ENCODE measurements at regions not wholly inside any gene's neighbourhood (a gene's known extent, or its start where the extent isn't known, plus 50 kb on each side); places are given as distances from the start of the nearest gene placed in this dataset.

DNA sequence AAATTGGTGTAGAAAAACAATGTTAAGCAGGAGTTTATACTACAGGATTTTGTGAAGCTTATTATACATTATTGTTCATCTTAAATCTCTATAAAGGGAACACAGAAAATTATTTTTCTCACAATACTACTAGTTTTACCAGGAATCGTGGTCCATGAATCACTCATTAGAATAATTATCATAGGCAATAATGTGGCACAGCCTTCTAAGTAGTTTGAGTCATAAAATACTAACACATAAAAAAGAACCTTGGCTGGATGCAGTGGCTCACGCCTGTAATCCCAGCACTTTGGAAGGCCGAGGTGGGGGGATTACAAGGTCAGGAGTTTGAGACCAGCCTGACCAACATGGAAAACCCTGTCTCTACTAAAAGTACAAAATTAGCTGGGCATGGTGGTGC, 393.1 kb upstream of the ZNF717 start:
- H3K27me3 ChIP-seq, result no peaks in the 10 kb centered on the region
- ATAC-seq (no peak), DNase-seq (no peak)
- H3K4me1 ChIP-seq, result no peaks in the 10 kb centered on the region
- intact Hi-C loops (cut with DNase I), result no loop called here
- H3K27ac ChIP-seq, result no peak overlapping the region
- no peaks in the 10 kb centered on the region for H3K36me3 ChIP-seq
- H3K9me3 ChIP-seq, result no peaks in the 10 kb centered on the region
- TF ChIP-seq, protein P1, sequence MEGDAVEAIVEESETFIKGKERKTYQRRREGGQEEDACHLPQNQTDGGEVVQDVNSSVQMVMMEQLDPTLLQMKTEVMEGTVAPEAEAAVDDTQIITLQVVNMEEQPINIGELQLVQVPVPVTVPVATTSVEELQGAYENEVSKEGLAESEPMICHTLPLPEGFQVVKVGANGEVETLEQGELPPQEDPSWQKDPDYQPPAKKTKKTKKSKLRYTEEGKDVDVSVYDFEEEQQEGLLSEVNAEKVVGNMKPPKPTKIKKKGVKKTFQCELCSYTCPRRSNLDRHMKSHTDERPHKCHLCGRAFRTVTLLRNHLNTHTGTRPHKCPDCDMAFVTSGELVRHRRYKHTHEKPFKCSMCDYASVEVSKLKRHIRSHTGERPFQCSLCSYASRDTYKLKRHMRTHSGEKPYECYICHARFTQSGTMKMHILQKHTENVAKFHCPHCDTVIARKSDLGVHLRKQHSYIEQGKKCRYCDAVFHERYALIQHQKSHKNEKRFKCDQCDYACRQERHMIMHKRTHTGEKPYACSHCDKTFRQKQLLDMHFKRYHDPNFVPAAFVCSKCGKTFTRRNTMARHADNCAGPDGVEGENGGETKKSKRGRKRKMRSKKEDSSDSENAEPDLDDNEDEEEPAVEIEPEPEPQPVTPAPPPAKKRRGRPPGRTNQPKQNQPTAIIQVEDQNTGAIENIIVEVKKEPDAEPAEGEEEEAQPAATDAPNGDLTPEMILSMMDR (IDR thresholded peaks at IDR 0.05), result no peak
- no peak overlapping the region for H3K4me3 ChIP-seq

DNA sequence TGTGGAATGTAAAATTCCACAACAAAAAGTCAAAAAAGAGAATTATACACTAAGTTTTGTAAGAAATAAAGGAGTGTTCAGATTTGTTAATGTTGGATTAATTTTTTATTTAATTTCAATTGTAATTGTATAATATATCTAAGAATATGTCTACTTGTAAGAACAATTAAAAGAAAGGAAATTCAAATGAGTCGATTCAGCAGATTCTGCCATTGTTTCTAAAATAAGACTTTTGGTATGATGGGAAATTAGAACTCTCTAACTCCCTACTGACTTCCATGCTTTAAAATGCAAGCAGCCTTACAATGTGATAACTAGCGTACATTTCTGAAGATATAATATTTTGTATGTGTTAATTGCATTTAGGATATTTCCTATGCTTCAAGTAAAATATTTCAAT, 395.9 kb upstream of the ZNF717 start:
- TF ChIP-seq, protein P1 (IDR thresholded peaks at IDR 0.05), result no peak
- intact Hi-C loops (cut with DNase I), result no loop called here
- Histone ChIP-seq H3K4me1 (no peaks in the 10 kb centered on the region), H3K27ac (no peak overlapping the region), H3K4me3 (no peak overlapping the region), H3K9me3 (no peaks in the 10 kb centered on the region), H3K36me3 (no peaks in the 10 kb centered on the region), H3K27me3 (no peaks in the 10 kb centered on the region)
- no peak for ATAC-seq
- DNase-seq, result no peak

DNA sequence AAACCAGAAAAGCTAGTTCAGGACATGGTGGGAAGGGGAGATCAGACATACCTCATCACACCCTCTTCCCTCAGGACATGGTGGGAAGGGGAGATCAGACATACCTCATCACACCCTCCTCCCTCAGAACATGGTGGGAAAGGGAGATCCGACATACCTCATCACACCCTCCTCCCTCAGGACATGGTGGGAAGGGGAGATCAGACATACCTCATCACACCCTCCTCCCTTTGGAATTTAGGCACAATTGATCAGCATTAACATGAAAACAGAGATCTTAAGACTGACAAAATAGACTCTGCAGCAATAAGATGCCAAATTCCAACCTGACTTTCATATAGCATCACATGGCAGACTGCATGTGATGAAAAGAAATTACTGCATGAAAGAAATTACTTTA, 412.7 kb upstream of the ZNF717 start:
- H3K4me3 ChIP-seq, result no peak overlapping the region
- DNase-seq, result no peak
- H3K36me3 ChIP-seq, result no peaks in the 10 kb centered on the region
- no peaks in the 10 kb centered on the region for H3K27me3 ChIP-seq
- TF ChIP-seq, protein P1 (IDR thresholded peaks at IDR 0.05), result no peak
- no peaks in the 10 kb centered on the region for H3K4me1 ChIP-seq
- no peaks in the 10 kb centered on the region for H3K9me3 ChIP-seq
- no peak for ATAC-seq
- intact Hi-C loops (cut with DNase I), result no loop called here
- no peak overlapping the region for H3K27ac ChIP-seq

DNA sequence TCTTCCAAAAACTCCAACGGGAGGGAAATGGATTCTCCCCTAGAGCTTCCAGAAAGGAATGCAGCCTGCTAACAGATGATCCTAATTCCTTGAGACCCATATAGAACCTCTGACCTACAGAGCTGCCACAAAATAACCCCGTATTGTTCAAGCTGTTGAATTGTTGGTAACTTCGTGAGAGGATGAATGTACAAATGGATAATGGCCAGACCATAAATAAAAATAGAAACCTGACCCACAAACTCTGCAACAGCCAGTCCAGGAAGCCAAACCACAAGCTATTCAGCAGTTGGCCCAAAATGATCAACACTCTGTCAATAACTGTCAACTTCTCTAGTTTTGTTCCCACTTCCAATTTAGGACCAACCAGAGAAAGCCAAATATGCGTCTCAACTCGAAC, 414.0 kb upstream of the ZNF717 start:
- no peak for DNase-seq
- ATAC-seq, result no peak
- H3K27me3 ChIP-seq, result no peaks in the 10 kb centered on the region
- H3K36me3 ChIP-seq, result no peaks in the 10 kb centered on the region
- no peaks in the 10 kb centered on the region for H3K9me3 ChIP-seq
- H3K4me1 ChIP-seq, result no peaks in the 10 kb centered on the region
- TF ChIP-seq, protein P1 (IDR thresholded peaks at IDR 0.05), result no peak
- intact Hi-C loops (cut with DNase I), result no loop called here
- H3K4me3 ChIP-seq, result no peak overlapping the region
- no peak overlapping the region for H3K27ac ChIP-seq

DNA sequence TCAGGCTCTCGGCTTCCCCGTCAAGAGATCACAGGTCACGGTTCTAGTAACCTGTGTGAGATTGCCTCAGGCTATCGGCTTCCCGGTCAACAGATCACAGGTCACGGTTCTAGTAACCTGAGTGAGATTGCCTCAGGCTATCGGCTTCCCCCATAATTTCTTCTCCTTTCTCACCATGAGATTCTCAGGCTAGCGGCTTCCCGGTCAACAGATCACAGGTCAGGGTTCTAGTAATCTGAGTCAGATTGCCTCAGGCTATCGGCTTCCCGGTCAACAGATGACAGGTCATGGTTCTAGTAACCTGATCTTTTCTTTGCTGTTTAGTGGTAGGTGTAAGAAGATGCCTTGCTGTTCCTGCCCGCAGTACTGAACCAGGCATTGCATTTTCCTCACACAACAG, 418.2 kb upstream of the ZNF717 start:
- ATAC-seq (no peak), DNase-seq (no peak)
- no peaks in the 10 kb centered on the region for H3K36me3 ChIP-seq
- intact Hi-C loops (cut with DNase I), result no loop called here
- no peak overlapping the region for H3K27ac ChIP-seq
- H3K27me3 ChIP-seq, result no peaks in the 10 kb centered on the region
- H3K9me3 ChIP-seq, result no peaks in the 10 kb centered on the region
- no peaks in the 10 kb centered on the region for H3K4me1 ChIP-seq
- H3K4me3 ChIP-seq, result no peak overlapping the region
- TF ChIP-seq, protein P1 (IDR thresholded peaks at IDR 0.05), result no peak

DNA sequence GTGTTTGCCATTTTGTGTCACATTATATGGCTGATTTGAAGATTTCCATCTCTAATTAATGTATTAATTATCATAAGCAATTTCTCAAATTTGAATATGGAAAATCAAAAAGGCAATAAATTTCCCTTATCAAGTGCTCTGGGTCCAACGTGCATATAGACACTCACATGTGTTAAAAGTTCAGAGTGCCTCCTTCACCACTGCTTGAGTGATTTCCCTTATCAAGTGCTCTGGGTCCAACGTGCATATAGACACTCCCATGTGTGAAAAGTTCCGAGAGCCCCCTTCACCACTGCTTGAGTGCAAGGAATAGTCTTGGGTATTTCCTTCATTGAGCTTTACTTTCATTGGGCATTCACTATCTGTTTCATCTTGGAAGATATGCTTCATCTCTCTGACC, 421.0 kb upstream of the ZNF717 start:
- no peak overlapping the region for H3K27ac ChIP-seq
- no peak for DNase-seq
- ATAC-seq, result no peak
- intact Hi-C loops (cut with DNase I), result no loop called here
- H3K4me3 ChIP-seq, result no peak overlapping the region
- no peaks in the 10 kb centered on the region for H3K4me1 ChIP-seq
- TF ChIP-seq, protein P1 (IDR thresholded peaks at IDR 0.05), result no peak
- H3K36me3 ChIP-seq, result no peaks in the 10 kb centered on the region
- no peaks in the 10 kb centered on the region for H3K27me3 ChIP-seq
- no peaks in the 10 kb centered on the region for H3K9me3 ChIP-seq
